Endothelial cell of umbilical vein (primary cell): ENCODE measurements at regions not wholly inside any gene's neighbourhood (a gene's known extent, or its start where the extent isn't known, plus 50 kb on each side); places are given as distances from the start of the nearest gene placed in this dataset.

Source experiments
- BruUV-seq: library from RNA; stranded (reverse); fragments of 400-500 nt; replicated peaks from 2 replicates; lab custom pipeline; 2021; lab: Mats Ljungman, UMichigan
- CTCF ChIA-PET: fragments of 300-600, 350-600 bp; sonication (Branson Sonifier 250); formaldehyde crosslinking; loops from one replicate; lab custom pipeline; 2021; ENCODE audit warnings: antibody characterized with exemption, inconsistent platforms; lab: Charles Lee
- POLR2A ChIA-PET: fragments of 300-600, 350-600 bp; sonication (Branson Sonifier 250); formaldehyde crosslinking; loops from one replicate; lab custom pipeline; 2021; ENCODE audit warnings: antibody characterized with exemption, inconsistent platforms; lab: Charles Lee
- DNase-seq: peaks from one replicate; pipeline ENCODE4 v3.0.0-alpha.2; 2011; ENCODE audit warnings: low read depth, low spot score
- FAIRE-seq: peaks from 2 replicates; lab custom pipeline; 2011; peaks lifted over from hg19 to GRCh38; lab: Jason Lieb, UNC
- H2AFZ ChIP-seq: 2 replicates; pipeline ENCODE4 v1.6.0; 2012; ENCODE audit warnings: low read depth, low read length, control low read depth, inconsistent platforms
- H3K27ac ChIP-seq: 2 replicates; pipeline ENCODE4 v1.5.1; 2011; ENCODE audit warnings: low read depth, mild to moderate bottlenecking, control low read depth, low read length, moderate library complexity; ENCODE audit not compliant: insufficient read depth
- H3K27me3 ChIP-seq, 2 experiments: 2 replicates each; pipeline versions ENCODE4 v1.6.0 to v1.6.1; 2011; ENCODE audit warnings: low read length in 2 of 2, mixed read lengths in 1 of 2; ENCODE audit not compliant: control insufficient read depth in 2 of 2, insufficient read depth in 2 of 2
- H3K36me3 ChIP-seq, 2 experiments: 2 replicates in 1 of 2; 3 replicates in 1 of 2; pipeline ENCODE4 v1.5.1; 2011; ENCODE audit warnings: low read length in 2 of 2, mild to moderate bottlenecking in 1 of 2, moderate library complexity in 1 of 2; ENCODE audit not compliant: control insufficient read depth in 2 of 2, insufficient read depth in 2 of 2; ENCODE audit errors: extremely low read depth in 1 of 2
- H3K4me1 ChIP-seq: 3 replicates; pipeline ENCODE4 v1.5.1; 2011; ENCODE audit warnings: mild to moderate bottlenecking, low read length; ENCODE audit not compliant: control insufficient read depth, insufficient read depth; ENCODE audit errors: extremely low read depth
- H3K4me2 ChIP-seq: 2 replicates; pipeline ENCODE4 v1.6.1; 2011; ENCODE audit warnings: low read length, control low read depth, mixed read lengths; ENCODE audit not compliant: insufficient read depth
- H3K4me3 ChIP-seq, 3 experiments: fragments of 200-600 bp in 1 of 3; sonication (generic), shearing (Covaris generic) in 1 of 3; replicated peaks in 1 of 3; 2 replicates each; pipeline ENCODE4 v1.5.1; 2011 to 2016; ENCODE audit warnings: control low read depth in 3 of 3, low read length in 3 of 3, mild to moderate bottlenecking in 2 of 3, inconsistent platforms in 1 of 3, low read depth in 1 of 3, moderate library complexity in 1 of 3; ENCODE audit not compliant: insufficient read depth in 1 of 3
- H3K79me2 ChIP-seq: 2 replicates; pipeline ENCODE4 v1.6.0; 2012; ENCODE audit warnings: low read length, inconsistent platforms; ENCODE audit not compliant: control insufficient read depth, insufficient read depth
- H3K9ac ChIP-seq: replicated peaks from 2 replicates; pipeline ENCODE3; 2011; ENCODE audit warnings: low read length, control low read depth; ENCODE audit not compliant: insufficient read depth; ENCODE audit errors: extremely low read depth
- H3K9me1 ChIP-seq: replicated peaks from 3 replicates; pipeline ENCODE4 v1.6.0; 2011; ENCODE audit warnings: mild to moderate bottlenecking, low read length; ENCODE audit not compliant: control insufficient read depth, insufficient read depth; ENCODE audit errors: extremely low read depth
- H3K9me3 ChIP-seq: replicated peaks from 2 replicates; pipeline ENCODE4 v1.5.1; 2012; ENCODE audit warnings: low read length, inconsistent platforms; ENCODE audit not compliant: control insufficient read depth, insufficient read depth
- H4K20me1 ChIP-seq: replicated peaks from 2 replicates; pipeline ENCODE3; 2011; ENCODE audit warnings: mild to moderate bottlenecking, low read length; ENCODE audit not compliant: control insufficient read depth, insufficient read depth; ENCODE audit errors: extremely low read depth
- EZH2 ChIP-seq: IDR thresholded peaks from 2 replicates; pipeline ENCODE4 v1.6.1; 2012; ENCODE audit warnings: borderline replicate concordance, low read depth, mild to moderate bottlenecking, moderate library complexity, low read length, inconsistent platforms; ENCODE audit not compliant: severe bottlenecking
- FOS ChIP-seq: IDR thresholded peaks from 2 replicates; pipeline ENCODE4 v1.6.1; 2011; ENCODE audit warnings: mild to moderate bottlenecking, low read length, moderate library complexity, borderline replicate concordance; ENCODE audit not compliant: insufficient read depth
- GATA2 ChIP-seq: IDR thresholded peaks from 2 replicates; pipeline ENCODE4 v1.7.0; 2011; ENCODE audit warnings: low read depth, mild to moderate bottlenecking, moderate library complexity, mixed read lengths, low read length; ENCODE audit not compliant: insufficient read length, insufficient read depth
- JUN ChIP-seq: IDR thresholded peaks from 2 replicates; pipeline ENCODE4 v1.6.1; 2011; ENCODE audit warnings: borderline replicate concordance, low read depth; ENCODE audit not compliant: insufficient read length, insufficient read depth
- MYC ChIP-seq: IDR thresholded peaks from one replicate; pipeline ENCODE4 v1.6.1; 2011; ENCODE audit warnings: mild to moderate bottlenecking, low read depth, low read length
- POLR2A ChIP-seq: IDR thresholded peaks from 2 replicates; pipeline ENCODE4 v1.6.1; 2012; ENCODE audit warnings: low read depth, mild to moderate bottlenecking, control low read depth, low read length
- POLR2AphosphoS5 ChIP-seq: IDR thresholded peaks from 2 replicates; pipeline ENCODE4 v1.6.1; 2012; ENCODE audit warnings: low read depth, mild to moderate bottlenecking, control low read depth, low read length, moderate library complexity; ENCODE audit not compliant: insufficient read depth
- dilution Hi-C: fragments of 300-500 bp; cut with MboI; formaldehyde crosslinking; loops from one replicate; pipeline ENCODE4 v1.15.0; 2019; ENCODE audit warnings: low sequenced_read_pairs; ENCODE audit not compliant: extremely low pct_ligation_motif_present
- intact Hi-C: fragments of 100-400 bp; cut with micrococcal nuclease; formaldehyde crosslinking; loops from one replicate; pipeline ENCODE4 v1.10.0; 2022
- TF ChIP-seq, protein P1 (sequence below), 2 donors: IDR thresholded peaks; 1 replicate in 1 of 2; 2 replicates in 1 of 2; pipeline ENCODE4 v1.5.1; 2011; ENCODE audit warnings: low read length in 2 of 2, mild to moderate bottlenecking in 2 of 2, moderate library complexity in 2 of 2, control low read depth in 1 of 2, inconsistent platforms in 1 of 2, low read depth in 1 of 2; ENCODE audit not compliant: insufficient read depth in 1 of 2; ENCODE audit errors: extremely low read depth in 1 of 2
- TF ChIP-seq, protein P2 (sequence below): IDR thresholded peaks from 2 replicates; pipeline ENCODE4 v1.6.1; 2011; ENCODE audit not compliant: insufficient read depth, insufficient read length

DNA sequence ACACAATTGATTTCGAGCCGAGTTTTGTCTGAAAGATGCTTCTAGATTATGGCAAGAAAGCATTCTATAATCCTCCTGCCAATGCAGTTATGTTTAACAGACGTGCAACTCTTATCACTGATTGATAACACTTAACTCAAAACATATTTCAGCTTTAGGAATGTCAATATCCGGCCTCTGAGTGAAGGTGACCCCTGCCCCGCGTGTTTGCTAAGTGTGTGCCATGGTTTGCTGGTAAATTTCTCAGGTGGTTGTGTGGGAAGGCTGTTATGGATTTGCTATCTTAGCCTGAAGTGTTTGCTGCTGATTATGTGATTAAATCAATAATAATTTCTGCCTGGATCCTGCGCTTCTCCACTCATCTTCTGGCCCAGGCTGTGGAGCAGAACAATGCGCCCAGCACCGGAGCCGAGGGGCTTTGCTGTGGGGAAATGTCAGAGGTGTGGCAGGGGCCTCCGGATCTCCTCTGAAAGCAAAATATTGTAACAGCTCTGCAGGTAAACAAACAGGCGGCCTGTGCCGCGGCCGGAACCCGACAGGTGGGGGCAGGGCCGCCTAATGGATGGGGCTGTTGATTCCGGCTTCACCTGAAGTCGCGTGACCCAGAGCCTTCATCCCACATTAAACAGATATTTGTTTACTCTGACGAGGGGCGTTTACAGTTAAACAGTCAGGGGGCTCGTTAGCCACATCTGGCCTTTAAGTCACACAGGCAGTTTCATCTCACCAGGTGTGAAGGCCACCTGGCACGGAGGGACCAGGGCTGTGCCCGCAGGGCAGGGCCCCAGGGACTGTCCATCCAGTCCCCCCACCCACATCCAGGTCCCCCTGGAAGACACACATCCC, 210.7 kb upstream of the SALL3 start:
- no peaks in the 10 kb centered on the region for H3K79me2 ChIP-seq
- BruUV-seq, result no TSS peak
- no peaks in the 10 kb centered on the region for H4K20me1 ChIP-seq
- H3K9me1 ChIP-seq, result no peaks in the 10 kb centered on the region
- H3K4me1 ChIP-seq, result no peaks in the 10 kb centered on the region
- intact Hi-C loops (no loop called here), dilution Hi-C loops (no loop called here)
- H3K36me3 ChIP-seq, result no peaks in the 10 kb centered on the region
- TF ChIP-seq MYC (no peak), FOS (no peak), JUN (no peak), POLR2AphosphoS5 (no peak), EZH2 (no peak), GATA2 (no peak), POLR2A (no peak)
- TF ChIP-seq, protein P1, sequence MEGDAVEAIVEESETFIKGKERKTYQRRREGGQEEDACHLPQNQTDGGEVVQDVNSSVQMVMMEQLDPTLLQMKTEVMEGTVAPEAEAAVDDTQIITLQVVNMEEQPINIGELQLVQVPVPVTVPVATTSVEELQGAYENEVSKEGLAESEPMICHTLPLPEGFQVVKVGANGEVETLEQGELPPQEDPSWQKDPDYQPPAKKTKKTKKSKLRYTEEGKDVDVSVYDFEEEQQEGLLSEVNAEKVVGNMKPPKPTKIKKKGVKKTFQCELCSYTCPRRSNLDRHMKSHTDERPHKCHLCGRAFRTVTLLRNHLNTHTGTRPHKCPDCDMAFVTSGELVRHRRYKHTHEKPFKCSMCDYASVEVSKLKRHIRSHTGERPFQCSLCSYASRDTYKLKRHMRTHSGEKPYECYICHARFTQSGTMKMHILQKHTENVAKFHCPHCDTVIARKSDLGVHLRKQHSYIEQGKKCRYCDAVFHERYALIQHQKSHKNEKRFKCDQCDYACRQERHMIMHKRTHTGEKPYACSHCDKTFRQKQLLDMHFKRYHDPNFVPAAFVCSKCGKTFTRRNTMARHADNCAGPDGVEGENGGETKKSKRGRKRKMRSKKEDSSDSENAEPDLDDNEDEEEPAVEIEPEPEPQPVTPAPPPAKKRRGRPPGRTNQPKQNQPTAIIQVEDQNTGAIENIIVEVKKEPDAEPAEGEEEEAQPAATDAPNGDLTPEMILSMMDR (IDR thresholded peaks at IDR 0.05; ENCODE audit: extremely low read depth in 1 of 2, insufficient read depth in 1 of 2, low read depth in 1 of 2, low read length in 2 of 2), result no peak
- TF ChIP-seq, protein P2, sequence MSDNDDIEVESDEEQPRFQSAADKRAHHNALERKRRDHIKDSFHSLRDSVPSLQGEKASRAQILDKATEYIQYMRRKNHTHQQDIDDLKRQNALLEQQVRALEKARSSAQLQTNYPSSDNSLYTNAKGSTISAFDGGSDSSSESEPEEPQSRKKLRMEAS, result no peak
- no peaks in the 10 kb centered on the region for H3K27me3 ChIP-seq
- H3K9me3 ChIP-seq, result peaks cover 8% of the 10 kb centered on the region
- DNase-seq (no peak), FAIRE-seq (no peak)
- H2AFZ ChIP-seq, result no peak overlapping the region
- no peak overlapping the region for H3K4me3 ChIP-seq
- H3K27ac ChIP-seq, result no peak overlapping the region
- no peak overlapping the region for H3K9ac ChIP-seq
- ChIA-PET POLR2A (no interaction called here), CTCF (no interaction called here)
- no peak overlapping the region for H3K4me2 ChIP-seq
